GM18498 (cell line): ENCODE measurements at regions not wholly inside any gene's neighbourhood (a gene's known extent, or its start where the extent isn't known, plus 50 kb on each side); places are given as distances from the start of the nearest gene placed in this dataset.

Experiments
- ATAC-seq: cut with Tn5 transposase; IDR thresholded peaks from one replicate; pipeline ENCODE4 v1.9.1; 2021; ENCODE audit warnings: mild to moderate bottlenecking, moderate library complexity; ENCODE audit not compliant: unreplicated experiment

- ATAC-seq: no peak
These were observed 53.9 kb upstream of the ESR1 start for GRCh38 chr6:151753581-151753980.

GRCh38 chr6:151757506-151757955, 50.0 kb upstream of the ESR1 start:
- peak; percentile 97 for ATAC-seq
